ENCODE measurements at regions not wholly inside any gene's neighbourhood (a gene's known extent, or its start where the extent isn't known, plus 50 kb on each side); places are given as distances from the start of the nearest gene placed in this dataset.

GRCh38 chr3:161560008-161560637 lies 63.5 kb downstream of the OTOL1 start:
- no peak overlapping the region for H3K4me3 ChIP-seq (ENCODE audit: low read depth, low read length)
- DNase-seq (ENCODE audit: low read depth) = no peak
- peak; percentile 78 for TF ChIP-seq CTCF (IDR thresholded peaks at IDR 0.05; ENCODE audit: control insufficient read depth, extremely low read depth, insufficient read depth)

- no peak for TF ChIP-seq CTCF (IDR thresholded peaks at IDR 0.05; ENCODE audit: control insufficient read depth, extremely low read depth, insufficient read depth)
- no peak for DNase-seq (ENCODE audit: low read depth)
- no peak overlapping the region for H3K4me3 ChIP-seq (ENCODE audit: low read depth, low read length)
These were observed 71.2 kb downstream of the OTOL1 start for GRCh38 chr3:161567577-161568361.

DNA sequence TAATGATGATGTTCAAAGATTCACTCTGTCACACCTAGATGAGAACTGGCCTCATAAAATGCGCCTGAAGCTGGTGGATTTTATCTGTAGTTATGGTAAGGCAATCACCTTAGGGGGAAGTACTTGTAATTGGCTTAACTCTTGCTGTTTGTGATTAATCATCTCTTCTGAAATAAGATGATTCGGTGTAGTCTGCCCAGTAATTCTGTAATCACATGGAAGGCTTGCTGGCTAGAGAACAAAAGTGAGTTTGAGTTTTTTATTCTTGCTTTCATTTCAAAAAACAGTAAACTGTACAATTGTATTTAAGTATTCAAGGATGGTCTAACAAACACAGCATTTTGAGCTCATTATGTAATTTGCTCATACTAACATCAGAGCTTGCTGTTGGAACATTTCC lies 72.1 kb downstream of the OTOL1 start:
- no peak for DNase-seq (ENCODE audit: low read depth)
- no peak overlapping the region for H3K4me3 ChIP-seq (ENCODE audit: low read depth, low read length)
- TF ChIP-seq CTCF (IDR thresholded peaks at IDR 0.05; ENCODE audit: control insufficient read depth, extremely low read depth, insufficient read depth) = no peak

DNA sequence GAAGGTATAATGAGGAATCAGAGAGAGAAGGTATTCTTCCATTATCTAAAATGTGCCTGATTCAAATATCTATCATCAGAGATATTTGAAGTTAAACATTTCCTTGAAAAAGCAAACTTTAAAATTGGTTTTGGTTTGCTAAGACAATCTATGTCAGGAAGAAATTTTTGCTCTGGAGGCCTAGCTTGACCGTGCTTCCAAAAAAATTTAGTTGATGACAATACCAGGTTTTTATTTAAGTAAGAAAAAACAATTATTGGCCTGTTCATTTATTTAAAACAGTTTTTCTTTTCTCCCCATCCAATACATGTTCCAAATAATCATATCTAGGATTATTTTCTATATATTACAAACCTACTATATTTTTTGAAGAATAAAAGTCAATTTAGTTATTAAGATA lies 75.3 kb downstream of the OTOL1 start:
- H3K4me3 ChIP-seq (ENCODE audit: low read depth, low read length) = no peak overlapping the region
- no peak for TF ChIP-seq CTCF (IDR thresholded peaks at IDR 0.05; ENCODE audit: control insufficient read depth, extremely low read depth, insufficient read depth)
- DNase-seq (ENCODE audit: low read depth) = no peak

DNA sequence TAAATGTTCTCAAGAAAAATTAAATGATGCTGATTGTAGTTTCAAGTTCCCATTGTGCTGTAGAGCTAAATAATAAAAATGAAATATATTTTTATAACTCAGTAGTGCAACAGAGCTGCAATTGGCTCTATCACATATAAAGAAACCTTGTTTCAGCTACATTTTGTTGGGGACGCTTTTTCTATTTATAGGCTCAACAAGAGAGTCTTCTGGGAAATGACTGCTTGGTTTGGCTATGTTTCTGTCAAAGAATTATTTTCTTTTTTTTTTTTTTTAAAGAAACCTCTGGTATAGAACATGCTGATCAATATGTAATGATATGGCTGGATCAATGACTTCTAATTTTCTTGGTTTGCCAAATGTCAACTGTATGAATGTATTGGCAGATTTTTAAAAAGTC lies 76.5 kb downstream of the OTOL1 start:
- DNase-seq (ENCODE audit: low read depth) = no peak
- no peak for TF ChIP-seq CTCF (IDR thresholded peaks at IDR 0.05; ENCODE audit: control insufficient read depth, extremely low read depth, insufficient read depth)
- H3K4me3 ChIP-seq (ENCODE audit: low read depth, low read length) = no peak overlapping the region

DNA sequence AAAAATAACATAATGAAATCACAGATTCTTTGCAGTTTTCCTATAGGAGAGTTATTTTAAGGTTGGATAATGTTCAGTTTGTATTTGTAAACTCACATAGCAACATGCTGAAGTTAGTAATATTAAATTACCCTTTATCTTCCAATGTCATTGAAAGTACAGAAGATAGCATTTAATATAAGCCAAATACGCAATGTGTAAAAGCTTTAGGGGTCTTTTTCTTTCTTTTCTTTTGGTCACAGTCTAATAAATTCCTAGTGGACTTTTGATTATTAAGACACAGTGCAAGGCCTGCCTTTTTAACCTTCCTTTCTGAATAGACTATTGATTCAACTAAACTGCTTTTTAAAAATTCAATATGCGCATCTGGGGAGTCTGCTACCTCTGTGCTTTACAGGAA lies 79.3 kb downstream of the OTOL1 start:
- no peak for TF ChIP-seq CTCF (IDR thresholded peaks at IDR 0.05; ENCODE audit: control insufficient read depth, extremely low read depth, insufficient read depth)
- no peak for DNase-seq (ENCODE audit: low read depth)
- H3K4me3 ChIP-seq (ENCODE audit: low read depth, low read length) = no peak overlapping the region

Data from LNCaP clone FGC (cell line).